ENCODE measurements at regions not wholly inside any gene's neighbourhood (a gene's known extent, or its start where the extent isn't known, plus 50 kb on each side); places are given as distances from the start of the nearest gene placed in this dataset.

GRCh38 chr11:27812341-27812740, 112.1 kb upstream of the BDNF start (continued):
- TF ChIP-seq, protein P1, sequence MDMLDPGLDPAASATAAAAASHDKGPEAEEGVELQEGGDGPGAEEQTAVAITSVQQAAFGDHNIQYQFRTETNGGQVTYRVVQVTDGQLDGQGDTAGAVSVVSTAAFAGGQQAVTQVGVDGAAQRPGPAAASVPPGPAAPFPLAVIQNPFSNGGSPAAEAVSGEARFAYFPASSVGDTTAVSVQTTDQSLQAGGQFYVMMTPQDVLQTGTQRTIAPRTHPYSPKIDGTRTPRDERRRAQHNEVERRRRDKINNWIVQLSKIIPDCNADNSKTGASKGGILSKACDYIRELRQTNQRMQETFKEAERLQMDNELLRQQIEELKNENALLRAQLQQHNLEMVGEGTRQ (IDR thresholded peaks at IDR 0.05; ENCODE audit: low read length), result no peak
- TF ChIP-seq SIRT6 (IDR thresholded peaks at IDR 0.05; ENCODE audit: low read length), result no peak
- no peak for TF ChIP-seq TEAD4 (IDR thresholded peaks at IDR 0.05; ENCODE audit: low read depth, low read length)
- no peak for TF ChIP-seq HDAC6 (IDR thresholded peaks at IDR 0.05; ENCODE audit: low read depth, low read length)
- no peak for TF ChIP-seq FOSL1 (IDR thresholded peaks at IDR 0.05; ENCODE audit: insufficient read depth, low read depth, low read length)
- TF ChIP-seq, protein P2, sequence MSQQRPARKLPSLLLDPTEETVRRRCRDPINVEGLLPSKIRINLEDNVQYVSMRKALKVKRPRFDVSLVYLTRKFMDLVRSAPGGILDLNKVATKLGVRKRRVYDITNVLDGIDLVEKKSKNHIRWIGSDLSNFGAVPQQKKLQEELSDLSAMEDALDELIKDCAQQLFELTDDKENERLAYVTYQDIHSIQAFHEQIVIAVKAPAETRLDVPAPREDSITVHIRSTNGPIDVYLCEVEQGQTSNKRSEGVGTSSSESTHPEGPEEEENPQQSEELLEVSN (IDR thresholded peaks at IDR 0.05), result no peak
